Hematopoietic multipotent progenitor cell treated with erythropoietin and hydrocortisone succinate and interleukin-3 and kit ligand, for 6 days (in vitro differentiated cells): ENCODE measurements at regions not wholly inside any gene's neighbourhood (a gene's known extent, or its start where the extent isn't known, plus 50 kb on each side); places are given as distances from the start of the nearest gene placed in this dataset.
A peak's percentile ranks its signal among the peaks of the same experiment; 100 is the strongest.
"Not testable (repeated sequence)": the region's sequence is repeated elsewhere in the genome, so short reads cannot be mapped to it uniquely, and the experiment has no call there.

ENCODE experiments used
- DNase-seq: peaks from one replicate; pipeline ENCODE4 v3.0.0-alpha.2; 2015

- DNase-seq, result no peak
Measured at GRCh38 chr2:138324068-138324771, 177.3 kb upstream of the SPOPL start.

- DNase-seq, result no peak
Measured at GRCh38 chr2:138327967-138328366, 173.6 kb upstream of the SPOPL start.

GRCh38 chr2:138329162-138329561 lies 172.4 kb upstream of the SPOPL start:
- DNase-seq, result no peak

GRCh38 chr2:138329591-138329990 lies 172.0 kb upstream of the SPOPL start:
- no peak for DNase-seq

DNA sequence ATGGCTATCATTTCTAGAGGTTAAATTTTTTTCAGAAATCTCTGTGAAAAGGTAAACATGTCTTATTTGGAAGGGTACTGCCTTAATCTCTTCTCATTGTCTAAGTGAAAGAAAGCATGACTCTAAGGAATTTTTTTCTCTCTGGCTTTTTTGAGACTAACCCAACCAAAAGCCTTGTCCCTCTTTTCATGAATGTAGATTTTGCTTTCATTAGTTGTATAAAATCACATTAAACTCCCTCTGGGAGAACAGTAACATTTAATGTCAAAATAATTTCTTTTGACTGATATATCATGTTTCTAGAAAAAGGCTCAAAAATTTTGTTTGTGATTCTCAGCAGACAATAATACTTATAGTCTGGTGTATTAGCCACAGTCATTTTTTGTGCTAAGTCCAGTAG lies 168.4 kb upstream of the SPOPL start:
- DNase-seq, result no peak

- no peak for DNase-seq
Measured at GRCh38 chr2:138333677-138334076, 167.9 kb upstream of the SPOPL start.

DNA sequence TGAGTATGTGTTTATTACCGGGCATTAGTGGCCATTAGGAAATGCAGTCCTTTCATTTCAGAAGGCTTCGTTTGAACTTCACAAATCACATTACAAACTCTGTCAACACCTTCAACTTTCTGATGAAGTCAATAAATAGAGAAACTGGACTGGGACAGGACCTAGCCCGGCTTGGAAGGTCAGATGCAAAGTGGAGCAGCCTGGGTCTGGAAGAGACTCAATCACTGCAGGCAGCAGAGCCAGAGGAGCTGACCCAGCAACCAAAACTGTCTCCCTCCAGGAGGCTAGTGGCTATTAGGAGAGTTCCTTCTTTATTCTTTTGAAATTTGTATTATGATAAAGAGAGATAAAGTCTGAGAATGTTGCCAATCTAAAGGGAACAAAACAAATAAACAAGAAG lies 167.2 kb upstream of the SPOPL start:
- no peak for DNase-seq

DNA sequence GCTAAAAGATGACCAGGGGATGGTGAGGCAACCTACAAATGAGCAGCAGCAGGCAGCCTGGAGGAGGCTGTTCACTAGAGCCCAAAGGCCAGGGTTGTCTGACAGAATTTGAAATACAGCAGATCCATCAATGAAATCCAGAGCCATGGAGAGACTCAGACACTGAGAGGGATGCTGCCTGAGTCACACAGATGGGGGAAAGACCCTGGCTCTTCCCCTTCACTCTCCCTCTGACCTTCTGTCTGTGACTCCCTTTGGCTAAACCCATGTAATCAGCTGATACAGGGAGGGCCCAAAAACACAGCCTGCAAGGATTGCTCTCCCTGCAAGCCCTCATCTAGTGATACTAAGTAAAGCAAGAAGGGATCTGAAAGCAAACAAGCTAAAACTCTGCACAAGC lies 166.5 kb upstream of the SPOPL start:
- no peak for DNase-seq

DNA sequence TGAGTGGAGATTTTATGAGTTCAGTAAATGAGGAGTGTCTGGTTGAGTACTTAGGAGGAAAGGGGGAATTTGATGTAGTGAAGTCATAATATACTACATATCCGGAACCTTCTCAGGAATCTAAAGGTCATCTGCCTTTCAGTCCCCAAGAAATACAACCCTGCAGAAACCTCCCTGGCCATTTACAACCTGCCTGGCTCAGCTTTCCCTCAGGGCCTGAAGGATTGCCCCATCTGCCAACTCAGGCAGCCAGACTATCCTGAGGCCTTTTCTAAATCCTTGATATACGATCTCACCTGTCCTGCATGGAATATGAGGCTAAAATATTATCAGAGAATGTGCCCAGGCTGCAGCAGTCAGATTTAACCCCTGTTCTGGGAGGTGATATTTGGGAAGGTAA lies 165.4 kb upstream of the SPOPL start:
- DNase-seq, result no peak

GRCh38 chr2:138355244-138355643 lies 146.3 kb upstream of the SPOPL start:
- no peak for DNase-seq

DNA sequence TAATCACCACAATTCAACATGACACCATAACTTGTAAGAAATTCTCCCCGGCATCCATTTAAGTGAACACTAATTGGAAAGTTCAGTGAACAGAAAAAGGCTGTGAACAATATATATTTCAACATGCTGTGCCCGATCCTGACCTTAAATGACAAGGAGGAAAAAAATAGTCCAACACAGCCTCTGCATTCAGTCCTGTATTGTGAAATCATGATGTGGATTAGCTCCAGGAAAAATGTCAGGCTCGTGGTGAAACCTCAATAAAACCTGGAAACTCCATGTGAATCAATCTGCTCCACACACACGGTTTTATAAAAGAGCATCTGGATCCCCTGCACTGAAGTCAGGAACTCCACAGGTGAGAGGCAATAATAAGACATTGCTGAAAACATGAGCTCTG lies 145.4 kb upstream of the SPOPL start:
- DNase-seq, result no peak

DNA sequence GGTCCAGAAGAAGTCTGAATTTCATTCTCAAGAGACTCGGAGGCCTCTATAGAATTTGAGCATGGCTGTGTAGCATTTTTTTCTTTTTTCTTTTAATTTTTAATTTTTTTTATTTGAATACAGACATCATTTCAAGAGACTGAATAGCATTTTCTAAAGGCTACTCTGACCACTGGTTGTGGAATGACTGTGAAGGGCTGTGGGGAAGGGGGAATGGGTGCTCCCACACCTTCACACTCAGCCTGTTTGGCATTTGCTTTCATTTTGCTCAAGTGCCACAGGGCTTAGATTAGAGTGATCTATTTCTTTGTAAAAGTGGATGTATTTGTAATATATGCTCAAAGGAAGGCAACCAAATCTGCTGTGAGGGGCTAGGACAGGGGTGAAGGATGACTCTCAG lies 142.0 kb upstream of the SPOPL start:
- DNase-seq, result no peak

GRCh38 chr2:138364554-138365162 lies 136.9 kb upstream of the SPOPL start:
- no peak for DNase-seq

DNA sequence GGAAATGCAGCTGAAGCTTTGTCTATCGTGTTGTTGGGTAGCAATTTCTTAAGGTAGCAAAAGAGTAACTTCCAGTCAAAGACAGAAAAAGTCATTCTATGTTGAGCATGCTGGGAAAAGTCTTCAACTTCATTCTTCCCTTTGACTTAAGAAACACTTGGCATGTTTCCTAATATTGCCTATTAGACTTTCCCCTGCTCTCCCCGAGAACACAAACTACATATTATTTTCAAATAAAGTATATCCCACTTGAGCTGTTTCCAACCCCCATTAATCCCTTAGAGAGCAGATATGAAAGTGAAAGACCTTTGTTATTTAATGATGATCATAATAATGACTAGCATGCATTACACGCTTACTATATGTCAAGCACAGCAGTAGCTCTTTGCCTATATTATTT lies 136.0 kb upstream of the SPOPL start:
- no peak for DNase-seq

GRCh38 chr2:138369856-138370255 lies 131.7 kb upstream of the SPOPL start:
- DNase-seq, result no peak

DNA sequence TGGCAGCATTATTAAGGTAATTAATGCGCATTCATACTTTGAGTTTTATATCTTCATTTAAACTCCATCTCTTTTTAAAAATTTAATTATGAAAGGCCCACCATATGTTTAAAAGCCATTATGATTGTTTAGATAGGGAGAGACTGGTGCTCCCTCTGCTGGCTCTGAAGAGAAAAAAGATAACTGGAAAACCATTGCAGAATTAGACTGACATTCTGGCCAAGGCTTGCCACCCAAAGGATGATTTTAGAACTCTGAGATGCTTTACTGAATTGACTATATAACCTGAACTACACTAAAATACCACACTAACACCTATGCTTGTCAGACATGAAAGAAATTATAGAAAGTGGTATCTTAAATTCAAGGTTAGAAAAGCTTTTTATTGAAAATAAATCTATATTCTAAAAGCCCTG lies 127.6 kb upstream of the SPOPL start:
- peak; percentile 64 for DNase-seq

DNA sequence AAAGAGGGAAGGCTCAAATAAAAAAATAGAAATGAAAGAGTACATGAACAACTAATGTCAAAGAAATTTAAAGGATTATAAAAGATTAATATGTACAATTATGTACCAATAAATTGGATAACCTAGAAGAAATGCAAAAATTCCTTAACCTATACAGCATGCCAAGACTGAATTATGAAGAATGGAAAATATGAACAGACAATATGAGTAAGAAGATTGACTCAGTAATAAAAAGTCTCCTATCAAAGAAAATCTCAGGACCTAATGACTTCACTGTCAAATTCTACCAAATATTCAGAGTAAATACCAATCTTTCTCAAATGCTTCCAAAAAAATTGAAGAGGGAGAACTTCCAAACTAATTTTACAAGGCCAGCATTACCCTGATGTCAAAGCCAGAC lies 120.2 kb upstream of the SPOPL start:
- no peak for DNase-seq

DNA sequence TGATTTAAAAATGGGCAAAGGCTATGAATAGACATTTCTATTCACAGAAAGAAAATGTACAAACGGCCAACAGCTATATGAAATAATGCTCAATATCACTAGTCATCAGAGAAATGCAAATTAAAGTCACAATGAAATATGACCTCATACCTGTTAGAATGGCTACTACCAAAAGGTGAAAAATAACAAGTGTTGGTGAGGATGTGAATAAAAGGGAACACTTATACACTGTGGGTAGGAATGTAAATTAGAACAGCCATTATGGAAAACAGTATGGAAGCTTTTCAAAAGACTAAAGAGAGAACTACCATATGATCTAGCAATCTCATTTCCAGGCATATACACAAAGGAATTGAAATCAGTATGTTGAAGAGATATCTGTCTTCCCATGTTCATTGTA lies 118.9 kb upstream of the SPOPL start:
- DNase-seq, result no peak

DNA sequence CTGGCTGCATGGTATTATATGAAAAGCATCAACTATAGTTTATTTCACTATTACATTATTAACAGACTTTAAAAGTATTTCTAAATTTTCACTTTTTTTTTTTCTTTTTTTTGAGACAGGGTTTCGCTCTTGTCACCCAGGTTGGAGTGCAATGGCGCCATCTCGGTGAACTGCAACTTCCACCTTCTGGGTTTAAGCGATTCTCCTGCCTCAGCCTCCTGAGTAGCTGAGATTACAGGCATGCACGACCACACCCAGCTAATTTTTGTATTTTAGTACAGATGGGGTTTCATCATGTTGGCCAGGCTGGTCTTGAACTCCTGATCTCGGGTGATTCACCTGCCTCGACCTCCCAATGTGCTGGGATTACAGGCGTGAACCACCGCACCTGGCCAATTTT lies 115.4 kb upstream of the SPOPL start:
- not testable (repeated sequence) for DNase-seq

- no peak for DNase-seq
Measured at GRCh38 chr2:138389063-138389462, 112.5 kb upstream of the SPOPL start.

DNA sequence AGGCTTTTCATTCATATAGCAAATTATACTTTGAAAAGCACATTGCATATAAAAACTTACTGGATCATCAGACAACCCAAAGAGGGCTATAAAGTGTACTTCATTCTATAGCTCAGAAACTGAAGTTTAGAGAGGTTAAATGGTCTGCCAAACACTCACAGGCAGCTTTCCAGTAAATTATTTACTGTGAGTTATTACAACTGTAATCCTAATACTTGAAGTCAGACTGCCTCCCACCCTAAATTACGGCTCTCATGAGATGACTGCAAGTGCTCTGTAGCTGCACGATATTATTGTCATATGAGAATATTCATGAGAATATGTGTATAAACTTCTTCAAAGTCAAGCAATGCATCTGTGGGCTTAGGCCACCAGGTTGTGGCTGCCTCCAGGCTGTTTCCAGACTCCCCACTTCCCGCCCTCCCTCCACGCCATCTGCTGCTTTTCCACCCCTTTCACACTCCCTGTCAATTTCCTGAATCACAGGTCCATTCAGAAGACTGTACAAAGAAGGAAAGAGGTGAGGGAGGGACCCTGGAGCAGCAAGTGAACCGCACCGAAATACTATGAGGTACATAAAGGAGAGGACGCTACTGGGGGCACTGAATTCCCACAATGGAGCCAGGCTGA lies 111.1 kb upstream of the SPOPL start:
- no peak for DNase-seq

GRCh38 chr2:138391946-138392345 lies 109.6 kb upstream of the SPOPL start:
- no peak for DNase-seq

GRCh38 chr2:138395565-138396306 lies 105.8 kb upstream of the SPOPL start:
- DNase-seq, result peak; percentile 2

DNA sequence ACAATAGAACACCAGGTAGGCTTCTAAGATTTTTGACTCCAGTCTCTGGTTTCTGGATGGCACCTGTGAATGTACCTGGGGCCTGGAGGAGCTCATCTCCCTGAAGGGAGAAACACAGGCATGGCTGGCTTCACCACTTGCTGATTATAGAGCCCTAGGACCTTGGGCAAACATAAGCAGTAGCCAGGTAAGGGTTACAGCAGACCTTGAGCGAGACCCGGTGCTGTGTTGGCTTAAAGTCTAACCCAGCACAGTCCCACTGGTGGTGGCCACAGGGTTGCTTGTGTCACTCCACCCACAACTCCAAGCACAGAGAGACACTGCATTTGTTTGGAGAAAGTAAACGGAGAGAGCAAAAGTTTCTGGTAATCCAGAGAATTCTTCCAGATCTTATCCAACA lies 104.7 kb upstream of the SPOPL start:
- no peak for DNase-seq
